ENCODE measurements at regions not wholly inside any gene's neighbourhood (a gene's known extent, or its start where the extent isn't known, plus 50 kb on each side); places are given as distances from the start of the nearest gene placed in this dataset.

DNA sequence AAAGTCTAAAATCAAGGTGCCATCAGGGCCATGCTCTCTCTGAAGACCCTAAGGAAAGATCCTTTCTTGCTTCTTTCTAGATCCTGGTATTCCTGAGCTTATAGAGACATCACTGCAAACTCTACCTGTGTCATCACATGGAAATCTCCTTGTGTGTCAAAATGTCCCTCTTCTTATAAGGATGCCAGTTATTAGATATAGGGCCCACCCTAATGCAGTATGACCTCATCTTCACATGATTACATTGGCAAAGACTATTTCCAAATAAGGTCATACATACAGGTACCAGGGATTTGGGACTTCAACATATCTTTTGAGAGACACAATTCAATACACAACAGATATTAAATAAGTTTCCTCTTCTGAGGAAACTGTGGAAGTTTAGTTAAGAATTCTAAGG, 123.9 kb downstream of the UNC5CL start:
- Histone ChIP-seq H3K4me1 (ENCODE audit: control insufficient read depth in 1 of 2, insufficient read depth in 2 of 2, low read length in 2 of 2) (no peaks in the 10 kb centered on the region), H3K27me3 (ENCODE audit: control insufficient read depth in 1 of 2, insufficient read depth in 2 of 2, low read length in 2 of 2) (no peaks in the 10 kb centered on the region), H3K4me3 (ENCODE audit: low read depth in 1 of 2, low read length in 2 of 2) (no peak overlapping the region)

DNA sequence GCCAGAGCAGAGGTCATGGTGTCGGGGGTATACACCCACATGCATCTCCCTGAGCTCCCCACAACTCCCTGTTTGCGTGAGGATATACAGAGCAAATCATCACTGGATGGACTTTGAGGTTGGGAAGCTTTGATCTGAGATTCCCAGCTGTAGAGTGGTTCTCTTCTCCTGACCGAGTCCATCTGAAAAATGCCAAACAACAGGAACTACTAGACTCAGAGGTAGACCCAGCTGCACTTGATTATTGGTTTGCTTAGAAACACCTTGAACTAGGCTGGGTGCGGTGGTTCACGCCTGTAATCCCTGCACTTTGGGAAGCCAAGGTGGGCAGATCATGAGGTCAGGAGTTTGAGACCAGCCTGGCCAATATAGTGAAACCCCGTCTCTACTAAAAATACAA, 125.0 kb downstream of the UNC5CL start:
- no peak overlapping the region for H3K9ac ChIP-seq (ENCODE audit: low read depth in 1 of 2, low read length in 2 of 2)
- no peaks in the 10 kb centered on the region for H3K27me3 ChIP-seq (ENCODE audit: control insufficient read depth in 1 of 2, insufficient read depth in 2 of 2, low read length in 2 of 2)
- H3K27ac ChIP-seq (ENCODE audit: low read depth, low read length), result no peak overlapping the region
- H3K9me3 ChIP-seq (ENCODE audit: control insufficient read depth in 1 of 2, low read length in 2 of 2), result no peaks in the 10 kb centered on the region
- H3K36me3 ChIP-seq (ENCODE audit: control insufficient read depth in 1 of 2, insufficient read depth in 2 of 2, low read length in 2 of 2), result no peaks in the 10 kb centered on the region
- no peaks in the 10 kb centered on the region for H3K4me1 ChIP-seq (ENCODE audit: control insufficient read depth in 1 of 2, insufficient read depth in 2 of 2, low read length in 2 of 2)
- H3K4me3 ChIP-seq (ENCODE audit: low read depth in 1 of 2, low read length in 2 of 2), result no peak overlapping the region

More for the DNA sequence above, 123.9 kb downstream of the UNC5CL start:
- no peaks in the 10 kb centered on the region for H3K36me3 ChIP-seq (ENCODE audit: control insufficient read depth in 1 of 2, insufficient read depth in 2 of 2, low read length in 2 of 2)
- H3K27ac ChIP-seq (ENCODE audit: low read depth, low read length), result no peak overlapping the region
- H3K9ac ChIP-seq (ENCODE audit: low read depth in 1 of 2, low read length in 2 of 2), result no peak overlapping the region
- H3K9me3 ChIP-seq (ENCODE audit: control insufficient read depth in 1 of 2, low read length in 2 of 2), result no peaks in the 10 kb centered on the region

DNA sequence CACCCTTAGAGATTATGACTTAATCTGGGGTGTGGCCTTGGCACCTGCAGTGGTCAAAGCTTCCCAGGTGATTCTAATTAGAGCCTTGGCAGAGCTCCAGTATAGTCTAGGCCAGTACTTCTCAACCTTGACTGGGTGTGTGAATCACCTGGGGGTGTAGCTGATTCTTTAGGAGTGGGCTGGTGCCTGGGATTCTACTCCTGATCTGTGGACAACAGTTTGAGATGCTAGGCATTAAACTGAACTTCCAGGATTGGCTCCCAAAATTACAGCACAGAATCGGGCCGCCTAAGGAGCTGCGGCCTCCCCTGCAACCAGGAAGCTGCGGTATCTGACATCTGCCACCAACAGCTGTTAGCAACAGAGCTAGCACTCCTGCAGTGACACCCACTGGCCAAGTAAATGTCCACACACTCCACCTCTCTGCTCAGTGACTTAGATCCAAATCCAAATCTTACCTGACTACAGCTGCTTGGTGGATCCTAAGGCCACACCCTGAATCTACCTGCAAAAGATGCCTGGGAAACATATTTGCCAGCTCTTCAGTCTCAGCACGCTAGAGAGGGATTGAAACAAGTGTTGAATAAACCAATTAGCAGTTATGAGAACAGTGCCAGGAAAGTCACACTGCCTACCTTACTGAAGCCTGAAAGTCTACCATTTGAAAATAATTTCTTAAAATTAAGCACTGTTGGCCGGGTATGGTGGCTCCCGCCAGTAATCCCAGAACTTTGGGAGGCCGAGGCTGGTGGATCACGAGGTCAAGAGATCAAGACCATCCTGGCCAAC, 126.7 kb downstream of the UNC5CL start:
- Histone ChIP-seq H3K27me3 (ENCODE audit: control insufficient read depth in 1 of 2, insufficient read depth in 2 of 2, low read length in 2 of 2) (no peaks in the 10 kb centered on the region), H3K9me3 (ENCODE audit: control insufficient read depth in 1 of 2, low read length in 2 of 2) (no peaks in the 10 kb centered on the region), H3K4me1 (ENCODE audit: control insufficient read depth in 1 of 2, insufficient read depth in 2 of 2, low read length in 2 of 2) (peaks cover 0 to 5% of the 10 kb centered on the region in 2 donors), H3K4me3 (ENCODE audit: low read depth in 1 of 2, low read length in 2 of 2) (no peak overlapping the region), H3K27ac (ENCODE audit: low read depth, low read length) (no peak overlapping the region), H3K9ac (ENCODE audit: low read depth in 1 of 2, low read length in 2 of 2) (no peak overlapping the region), H3K36me3 (ENCODE audit: control insufficient read depth in 1 of 2, insufficient read depth in 2 of 2, low read length in 2 of 2) (no peaks in the 10 kb centered on the region)

DNA sequence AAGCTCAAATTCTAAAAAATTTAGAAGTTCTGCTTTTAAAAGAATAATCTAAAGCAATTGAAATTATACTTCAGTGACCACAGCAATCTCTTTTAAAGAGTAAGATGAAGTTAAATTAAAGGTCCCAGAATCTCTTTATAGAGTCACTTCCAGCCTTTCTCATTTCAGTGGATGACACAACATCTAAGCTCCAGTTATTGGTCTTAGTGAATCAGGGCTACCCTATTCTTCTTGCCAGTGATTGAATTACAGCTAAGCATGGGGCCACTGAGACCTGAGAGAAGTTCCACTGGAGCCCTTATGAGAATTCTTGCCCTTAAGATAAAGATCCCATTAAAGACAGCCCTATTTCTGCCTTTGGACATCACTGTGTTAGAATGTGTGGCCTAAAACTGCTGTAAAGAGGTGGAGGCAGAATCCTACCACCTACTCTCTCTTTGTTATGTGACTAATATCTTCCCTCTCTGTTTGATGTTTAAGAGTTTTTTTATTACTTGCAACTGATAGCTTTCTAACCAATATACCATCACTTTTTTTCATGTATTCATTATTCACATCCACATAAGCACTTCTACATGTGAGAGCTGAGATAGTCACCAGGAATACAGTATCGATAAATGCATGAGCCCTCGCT, 128.6 kb downstream of the UNC5CL start:
- Histone ChIP-seq H3K27ac (ENCODE audit: low read depth, low read length) (no peak overlapping the region), H3K4me3 (ENCODE audit: low read depth in 1 of 2, low read length in 2 of 2) (no peak overlapping the region), H3K36me3 (ENCODE audit: control insufficient read depth in 1 of 2, insufficient read depth in 2 of 2, low read length in 2 of 2) (no peaks in the 10 kb centered on the region), H3K9ac (ENCODE audit: low read depth in 1 of 2, low read length in 2 of 2) (no peak overlapping the region), H3K9me3 (ENCODE audit: control insufficient read depth in 1 of 2, low read length in 2 of 2) (no peaks in the 10 kb centered on the region), H3K27me3 (ENCODE audit: control insufficient read depth in 1 of 2, insufficient read depth in 2 of 2, low read length in 2 of 2) (no peaks in the 10 kb centered on the region), H3K4me1 (ENCODE audit: control insufficient read depth in 1 of 2, insufficient read depth in 2 of 2, low read length in 2 of 2) (peaks cover 0 to 9% of the 10 kb centered on the region in 2 donors)

DNA sequence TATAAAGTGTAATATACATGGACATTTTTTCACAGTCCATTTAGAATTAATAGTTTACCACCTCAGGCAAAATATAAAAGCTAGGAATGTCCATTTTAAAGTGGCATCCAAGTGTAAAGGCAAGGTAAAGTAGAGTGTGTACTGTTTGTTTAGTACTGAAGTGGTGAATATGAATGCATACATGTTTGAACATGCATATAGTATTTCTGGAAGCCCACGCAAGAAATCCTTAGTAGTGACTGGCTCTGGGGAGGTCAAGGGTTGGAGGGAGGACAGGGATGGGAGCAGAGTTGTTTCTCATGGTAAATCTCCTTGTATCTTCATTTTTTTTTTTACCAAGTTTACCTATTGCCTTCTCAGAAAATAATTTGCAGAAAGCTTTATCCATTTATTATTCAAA, 129.2 kb downstream of the UNC5CL start:
- H3K4me1 ChIP-seq (ENCODE audit: control insufficient read depth in 1 of 2, insufficient read depth in 2 of 2, low read length in 2 of 2), result peaks cover 0 to 9% of the 10 kb centered on the region in 2 donors
- H3K36me3 ChIP-seq (ENCODE audit: control insufficient read depth in 1 of 2, insufficient read depth in 2 of 2, low read length in 2 of 2), result no peaks in the 10 kb centered on the region
- no peak overlapping the region for H3K4me3 ChIP-seq (ENCODE audit: low read depth in 1 of 2, low read length in 2 of 2)
- no peak overlapping the region for H3K9ac ChIP-seq (ENCODE audit: low read depth in 1 of 2, low read length in 2 of 2)
- no peaks in the 10 kb centered on the region for H3K27me3 ChIP-seq (ENCODE audit: control insufficient read depth in 1 of 2, insufficient read depth in 2 of 2, low read length in 2 of 2)
- no peaks in the 10 kb centered on the region for H3K9me3 ChIP-seq (ENCODE audit: control insufficient read depth in 1 of 2, low read length in 2 of 2)
- no peak overlapping the region for H3K27ac ChIP-seq (ENCODE audit: low read depth, low read length)

DNA sequence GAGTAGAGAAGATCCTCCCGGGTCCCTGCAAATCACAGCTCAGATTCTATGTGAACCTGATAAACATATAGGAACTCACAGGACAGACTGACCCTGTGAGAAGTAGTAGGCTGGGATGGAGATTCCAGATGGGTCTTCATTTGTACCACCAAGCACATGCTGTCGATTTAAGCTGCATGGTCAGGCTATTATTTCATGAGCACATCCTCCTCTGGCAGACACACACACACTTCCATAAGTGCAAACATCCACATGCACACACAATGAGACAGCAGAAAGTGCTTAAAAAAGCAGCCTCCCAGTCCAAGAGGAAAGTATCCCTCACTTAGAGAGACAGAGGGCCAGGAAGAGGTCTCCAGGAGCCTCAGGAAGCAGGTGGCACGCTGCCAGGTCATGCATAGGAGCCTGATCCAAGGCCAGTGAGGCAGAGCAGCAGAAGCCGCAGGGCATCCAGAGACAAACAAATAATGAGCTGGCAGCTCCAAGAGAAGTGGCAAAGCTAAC, 131.8 kb downstream of the UNC5CL start:
- Histone ChIP-seq H3K27ac (ENCODE audit: low read depth, low read length) (no peak overlapping the region), H3K36me3 (ENCODE audit: control insufficient read depth in 1 of 2, insufficient read depth in 2 of 2, low read length in 2 of 2) (no peaks in the 10 kb centered on the region), H3K27me3 (ENCODE audit: control insufficient read depth in 1 of 2, insufficient read depth in 2 of 2, low read length in 2 of 2) (no peaks in the 10 kb centered on the region), H3K9me3 (ENCODE audit: control insufficient read depth in 1 of 2, low read length in 2 of 2) (no peaks in the 10 kb centered on the region), H3K9ac (ENCODE audit: low read depth in 1 of 2, low read length in 2 of 2) (no peak overlapping the region), H3K4me1 (ENCODE audit: control insufficient read depth in 1 of 2, insufficient read depth in 2 of 2, low read length in 2 of 2) (peaks cover 0 to 9% of the 10 kb centered on the region in 2 donors), H3K4me3 (ENCODE audit: low read depth in 1 of 2, low read length in 2 of 2) (no peak overlapping the region)

DNA sequence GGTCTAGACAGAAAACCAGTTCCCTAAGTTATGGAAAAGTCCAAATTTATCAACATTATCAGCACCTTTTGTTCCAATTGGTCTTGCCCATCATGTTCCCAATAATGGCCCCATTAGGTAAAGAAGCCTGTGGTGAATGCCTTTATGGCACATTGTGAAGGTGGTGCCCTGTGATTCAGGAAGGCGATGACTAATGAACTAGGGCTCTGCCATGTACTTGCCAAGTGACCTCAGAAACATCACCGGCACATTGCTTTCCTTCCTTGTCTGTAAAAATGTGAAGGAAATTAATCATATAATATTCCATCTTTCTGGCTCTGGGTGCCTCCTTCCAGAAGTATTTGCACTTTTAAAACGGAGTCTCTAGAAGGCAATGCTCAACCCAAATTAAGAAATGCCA, 132.3 kb downstream of the UNC5CL start:
- H3K4me3 ChIP-seq (ENCODE audit: low read depth in 1 of 2, low read length in 2 of 2), result no peak overlapping the region
- peaks cover 0 to 9% of the 10 kb centered on the region in 2 donors for H3K4me1 ChIP-seq (ENCODE audit: control insufficient read depth in 1 of 2, insufficient read depth in 2 of 2, low read length in 2 of 2)
- no peak overlapping the region for H3K9ac ChIP-seq (ENCODE audit: low read depth in 1 of 2, low read length in 2 of 2)
- no peaks in the 10 kb centered on the region for H3K27me3 ChIP-seq (ENCODE audit: control insufficient read depth in 1 of 2, insufficient read depth in 2 of 2, low read length in 2 of 2)
- H3K27ac ChIP-seq (ENCODE audit: low read depth, low read length), result no peak overlapping the region
- no peaks in the 10 kb centered on the region for H3K36me3 ChIP-seq (ENCODE audit: control insufficient read depth in 1 of 2, insufficient read depth in 2 of 2, low read length in 2 of 2)
- no peaks in the 10 kb centered on the region for H3K9me3 ChIP-seq (ENCODE audit: control insufficient read depth in 1 of 2, low read length in 2 of 2)

DNA sequence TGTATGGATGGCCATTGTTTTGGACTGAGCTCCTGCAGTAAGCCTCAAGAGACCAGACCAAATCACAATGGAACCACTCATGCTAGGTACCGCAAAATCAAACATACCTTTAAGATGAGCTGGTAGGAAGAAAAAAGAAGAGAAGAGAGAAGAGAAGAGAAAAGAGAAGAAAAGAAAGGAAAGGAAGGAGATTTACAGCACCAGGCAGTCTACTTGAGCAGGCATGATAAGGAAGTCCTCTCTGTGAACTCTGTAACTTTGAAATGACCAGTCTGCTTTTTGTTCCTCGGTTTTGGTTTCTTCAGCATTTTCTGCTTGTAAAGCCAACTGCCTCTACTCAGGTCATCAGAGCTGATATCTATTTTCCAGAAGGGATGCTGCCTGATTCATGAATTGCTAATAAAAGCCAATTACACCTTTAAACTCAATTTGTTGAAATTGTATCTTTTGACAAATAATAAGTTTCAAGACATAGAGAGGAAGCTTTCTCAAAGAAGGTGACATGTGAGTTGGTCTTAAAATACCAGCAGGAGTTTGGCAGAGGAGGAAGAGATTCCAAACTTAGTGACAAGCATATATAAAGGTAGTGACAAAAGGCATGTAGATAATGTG, 134.3 kb downstream of the UNC5CL start:
- no peaks in the 10 kb centered on the region for H3K27me3 ChIP-seq (ENCODE audit: control insufficient read depth in 1 of 2, insufficient read depth in 2 of 2, low read length in 2 of 2)
- H3K36me3 ChIP-seq (ENCODE audit: control insufficient read depth in 1 of 2, insufficient read depth in 2 of 2, low read length in 2 of 2), result no peaks in the 10 kb centered on the region
- H3K4me1 ChIP-seq (ENCODE audit: control insufficient read depth in 1 of 2, insufficient read depth in 2 of 2, low read length in 2 of 2), result peaks cover 3 to 9% of the 10 kb centered on the region in 2 donors
- no peak overlapping the region for H3K9ac ChIP-seq (ENCODE audit: low read depth in 1 of 2, low read length in 2 of 2)
- no peak overlapping the region for H3K4me3 ChIP-seq (ENCODE audit: low read depth in 1 of 2, low read length in 2 of 2)
- H3K9me3 ChIP-seq (ENCODE audit: control insufficient read depth in 1 of 2, low read length in 2 of 2), result no peaks in the 10 kb centered on the region
- no peak overlapping the region for H3K27ac ChIP-seq (ENCODE audit: low read depth, low read length)

DNA sequence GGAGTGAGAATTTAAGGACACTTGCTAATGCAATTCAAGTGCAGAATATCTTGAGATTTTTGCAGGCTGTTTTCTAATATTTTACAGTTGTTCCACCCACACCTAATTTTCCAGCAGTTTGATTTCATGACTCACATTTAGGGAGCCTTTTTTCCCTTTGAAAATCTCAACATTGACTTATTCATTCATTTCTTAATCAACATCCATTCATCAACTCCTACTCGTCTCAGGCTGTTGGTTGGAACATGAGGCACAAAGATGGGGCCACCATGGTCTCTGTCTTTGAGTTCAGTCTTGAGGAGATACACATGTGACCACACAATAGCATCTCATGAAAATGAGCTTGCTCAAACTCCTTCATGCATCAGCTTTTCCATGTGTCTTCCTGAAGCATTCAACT, 135.6 kb downstream of the UNC5CL start:
- Histone ChIP-seq H3K9ac (ENCODE audit: low read depth in 1 of 2, low read length in 2 of 2) (no peak overlapping the region), H3K4me1 (ENCODE audit: control insufficient read depth in 1 of 2, insufficient read depth in 2 of 2, low read length in 2 of 2) (peaks cover 3 to 9% of the 10 kb centered on the region in 2 donors), H3K27ac (ENCODE audit: low read depth, low read length) (no peak overlapping the region), H3K27me3 (ENCODE audit: control insufficient read depth in 1 of 2, insufficient read depth in 2 of 2, low read length in 2 of 2) (no peaks in the 10 kb centered on the region), H3K4me3 (ENCODE audit: low read depth in 1 of 2, low read length in 2 of 2) (no peak overlapping the region), H3K36me3 (ENCODE audit: control insufficient read depth in 1 of 2, insufficient read depth in 2 of 2, low read length in 2 of 2) (no peaks in the 10 kb centered on the region), H3K9me3 (ENCODE audit: control insufficient read depth in 1 of 2, low read length in 2 of 2) (no peaks in the 10 kb centered on the region)

Data from duodenal mucosa (tissue), 2 donors.